ENCODE measurements at regions not wholly inside any gene's neighbourhood (a gene's known extent, or its start where the extent isn't known, plus 50 kb on each side); places are given as distances from the start of the nearest gene placed in this dataset.
A peak's percentile ranks its signal among the peaks of the same experiment; 100 is the strongest.
"Not testable (repeated sequence)": the region's sequence is repeated elsewhere in the genome, so short reads cannot be mapped to it uniquely, and the experiment has no call there.

DNA sequence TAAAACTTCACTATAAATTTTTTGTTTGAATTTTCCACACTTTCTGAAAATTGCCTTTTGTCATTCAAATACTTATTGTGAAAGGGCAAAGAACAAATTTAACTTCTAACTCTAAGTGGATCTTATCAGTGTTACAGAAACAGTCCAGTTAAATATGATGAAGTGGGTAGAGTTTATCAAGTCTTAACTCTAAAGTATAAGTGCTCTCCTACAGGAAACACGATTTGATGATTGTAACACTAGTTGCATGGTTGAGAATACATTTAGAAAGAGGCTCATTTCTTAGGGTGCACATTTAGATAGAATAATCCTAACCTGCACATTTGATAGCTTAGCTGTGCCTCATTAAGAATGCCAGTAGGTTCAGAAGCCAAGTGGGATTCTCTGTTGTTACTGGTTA, 838.3 kb upstream of the ATXN7L3B start:
- DNase-seq (ENCODE audit: low read depth), result no peak

DNA sequence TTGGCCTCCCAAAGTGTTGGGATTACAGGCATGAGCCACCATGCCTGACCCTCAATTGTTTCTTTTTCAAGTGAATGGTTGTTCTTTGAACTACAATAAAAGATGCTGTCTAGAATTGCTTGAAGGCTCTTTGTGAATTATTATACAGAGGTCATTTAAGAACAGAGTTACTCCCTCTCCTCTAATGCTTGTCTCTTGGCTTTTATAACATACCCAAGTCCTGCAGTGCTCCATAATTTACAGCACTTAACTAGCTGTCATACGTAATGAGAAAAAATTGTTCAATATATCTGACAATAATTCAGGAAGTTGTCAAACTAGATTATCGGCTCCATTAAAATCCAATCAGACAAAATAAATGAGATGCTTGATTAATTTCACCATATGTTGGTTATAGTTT, 823.0 kb upstream of the ATXN7L3B start:
- no peak for DNase-seq (ENCODE audit: low read depth)

DNA sequence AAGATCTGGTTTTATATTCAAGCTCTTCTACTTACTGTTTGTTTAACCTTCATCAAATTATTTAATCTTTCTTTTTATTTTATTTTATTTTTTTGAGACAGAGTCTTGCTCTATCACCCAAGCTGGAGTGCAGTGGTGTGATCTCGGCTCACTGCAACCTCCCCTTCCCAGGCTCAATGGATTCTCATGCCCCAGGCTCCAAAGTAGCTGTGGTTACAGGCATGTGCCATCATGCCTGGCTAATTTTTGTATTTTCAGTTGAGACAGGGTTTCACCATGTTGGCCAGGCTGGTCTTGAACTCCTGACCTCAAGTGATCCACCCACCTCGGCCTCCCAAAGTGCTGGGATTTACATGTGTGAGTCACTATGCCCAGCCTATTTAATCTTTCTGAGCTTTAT, 821.5 kb upstream of the ATXN7L3B start:
- not testable (repeated sequence) for DNase-seq (ENCODE audit: low read depth)

DNA sequence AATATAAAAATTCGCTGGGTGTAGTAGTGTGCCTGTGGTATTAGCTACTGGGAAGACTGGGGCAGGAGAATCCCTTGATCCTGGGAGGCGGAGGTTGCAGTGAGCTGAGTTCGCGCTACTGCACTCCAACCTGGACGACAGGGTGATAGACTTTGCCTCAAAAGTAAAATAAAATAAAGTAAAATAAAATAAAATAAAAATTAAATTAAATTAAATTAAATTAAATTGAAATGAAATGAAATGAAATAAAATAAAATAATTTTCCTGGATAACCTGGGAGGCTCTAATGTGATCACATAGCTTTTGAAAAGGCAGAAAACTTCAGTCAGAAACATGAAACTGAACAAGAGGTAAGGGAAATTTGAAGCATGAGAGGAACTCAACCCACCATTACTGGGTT, 818.4 kb upstream of the ATXN7L3B start:
- DNase-seq (ENCODE audit: low read depth), result no peak

DNA sequence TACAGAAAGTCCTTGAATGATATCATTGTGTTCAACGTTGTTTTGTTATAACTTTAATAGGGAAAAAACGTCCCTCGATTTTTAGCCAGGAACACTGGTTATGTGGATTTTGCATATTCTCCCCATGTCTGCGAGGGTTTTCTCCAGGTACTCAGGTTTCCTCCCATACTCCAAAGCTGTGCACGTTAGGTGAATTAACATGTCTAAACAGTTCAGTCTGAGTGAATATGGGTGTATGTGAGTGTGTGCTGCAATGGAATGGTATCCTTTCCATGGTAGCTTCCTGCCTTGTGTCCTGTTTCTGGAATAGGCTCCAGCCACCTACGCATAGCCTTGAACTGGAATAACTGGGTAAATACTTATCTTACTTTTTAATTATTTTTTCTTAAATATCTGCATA, 810.8 kb upstream of the ATXN7L3B start:
- DNase-seq (ENCODE audit: low read depth), result no peak

DNA sequence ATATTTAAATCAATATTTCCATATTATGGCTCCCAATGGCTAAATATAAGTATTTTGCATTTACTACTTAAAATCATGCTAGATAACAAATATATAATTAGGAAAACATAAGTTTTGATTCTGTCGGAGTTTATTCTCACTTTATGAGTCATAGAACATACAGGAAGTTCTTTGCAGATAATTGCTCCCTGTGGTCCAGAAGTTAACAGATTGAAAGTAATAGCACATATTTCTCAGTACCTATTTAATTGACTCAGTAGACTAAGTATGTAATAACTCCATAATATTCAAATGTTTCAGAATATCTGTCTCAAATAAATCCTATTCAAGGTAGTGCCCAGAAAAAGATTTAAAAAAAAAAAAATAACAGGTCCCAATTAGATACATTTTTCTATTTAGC, 806.0 kb upstream of the ATXN7L3B start:
- no peak for DNase-seq (ENCODE audit: low read depth)

DNA sequence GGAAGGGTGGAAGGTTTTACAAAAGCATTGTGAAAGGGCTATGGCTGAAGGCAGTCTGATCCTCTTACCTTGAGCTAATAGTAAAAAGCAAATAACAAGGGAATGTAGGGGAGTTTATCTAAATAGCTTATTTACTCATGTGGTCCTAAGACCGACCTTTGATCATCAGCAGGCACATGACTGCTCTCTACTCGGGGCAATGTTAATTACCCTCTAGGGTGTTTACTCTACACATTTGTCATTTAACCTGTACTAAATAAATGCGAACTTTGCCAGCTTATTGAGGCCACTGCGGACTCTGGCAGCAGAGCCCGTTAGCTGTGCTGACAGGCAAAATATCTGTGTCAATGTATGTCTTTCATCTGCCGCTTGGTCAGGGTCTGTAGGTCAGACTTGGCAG, 768.3 kb upstream of the ATXN7L3B start:
- DNase-seq (ENCODE audit: low read depth), result no peak

DNA sequence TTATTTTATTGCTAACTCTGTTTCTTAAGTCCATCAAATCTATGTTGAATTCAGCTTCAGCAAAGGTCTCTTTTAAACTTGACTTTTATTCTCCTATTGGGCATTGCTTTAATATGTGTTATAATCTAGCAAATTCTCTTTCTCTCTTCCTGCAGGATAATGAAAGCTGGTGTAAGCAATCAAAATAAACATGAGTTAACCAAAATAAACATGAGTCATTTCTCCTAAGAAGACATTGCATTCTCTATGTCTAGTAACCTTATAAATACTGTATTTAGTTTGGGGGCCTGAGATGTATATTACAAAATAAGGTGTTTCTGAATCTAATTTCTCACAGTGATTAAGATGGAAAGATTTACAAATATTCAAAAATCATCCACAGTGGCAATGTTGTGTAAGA, 739.1 kb upstream of the ATXN7L3B start:
- DNase-seq (ENCODE audit: low read depth), result peak; percentile 9

- DNase-seq (ENCODE audit: low read depth), result no peak
Measured at GRCh38 chr12:73815072-73815645, 722.5 kb upstream of the ATXN7L3B start.

- DNase-seq (ENCODE audit: low read depth), result no peak
Measured at GRCh38 chr12:73817161-73817560, 720.5 kb upstream of the ATXN7L3B start.

GRCh38 chr12:73833746-73834145, 703.9 kb upstream of the ATXN7L3B start:
- no peak for DNase-seq (ENCODE audit: low read depth)

DNA sequence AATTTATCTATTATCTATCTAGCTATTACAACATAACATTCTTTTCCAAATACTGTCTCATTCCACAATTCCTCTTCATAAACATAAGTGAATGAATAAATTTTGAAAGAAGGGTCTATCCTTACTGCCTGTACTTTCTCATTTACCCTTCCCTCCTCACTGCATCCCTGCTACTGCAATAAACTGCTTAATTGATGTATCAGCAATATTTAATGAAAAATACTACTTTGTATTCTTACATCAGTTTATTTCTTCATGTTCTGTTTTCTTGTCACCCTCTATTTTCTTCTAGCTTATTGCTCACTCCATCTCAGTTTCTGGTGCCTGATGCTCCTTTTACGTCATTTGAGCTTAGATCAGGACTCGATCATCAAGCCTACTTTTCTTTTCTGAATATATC, 695.7 kb upstream of the ATXN7L3B start:
- no peak for DNase-seq (ENCODE audit: low read depth)

DNA sequence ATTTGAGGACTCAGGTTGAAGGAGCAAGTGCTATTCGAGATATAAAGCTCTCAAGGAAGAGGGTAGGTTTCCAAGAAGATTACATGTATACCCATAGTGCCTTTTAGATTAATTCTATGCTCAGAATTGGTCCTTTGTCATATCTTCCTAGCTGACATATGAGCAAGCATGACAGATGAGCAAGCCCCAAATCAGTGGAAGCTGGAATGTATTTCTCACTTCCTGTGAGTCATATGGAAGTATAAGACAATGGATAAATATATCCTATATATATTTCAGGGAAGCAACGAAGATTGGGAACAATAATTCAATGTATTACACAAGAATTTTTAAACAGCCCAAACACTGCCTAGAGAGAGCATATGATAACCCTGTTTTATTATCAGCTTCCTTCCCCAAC, 674.1 kb upstream of the ATXN7L3B start:
- DNase-seq (ENCODE audit: low read depth), result no peak

GRCh38 chr12:73867147-73867546, 670.5 kb upstream of the ATXN7L3B start:
- no peak for DNase-seq (ENCODE audit: low read depth)

DNA sequence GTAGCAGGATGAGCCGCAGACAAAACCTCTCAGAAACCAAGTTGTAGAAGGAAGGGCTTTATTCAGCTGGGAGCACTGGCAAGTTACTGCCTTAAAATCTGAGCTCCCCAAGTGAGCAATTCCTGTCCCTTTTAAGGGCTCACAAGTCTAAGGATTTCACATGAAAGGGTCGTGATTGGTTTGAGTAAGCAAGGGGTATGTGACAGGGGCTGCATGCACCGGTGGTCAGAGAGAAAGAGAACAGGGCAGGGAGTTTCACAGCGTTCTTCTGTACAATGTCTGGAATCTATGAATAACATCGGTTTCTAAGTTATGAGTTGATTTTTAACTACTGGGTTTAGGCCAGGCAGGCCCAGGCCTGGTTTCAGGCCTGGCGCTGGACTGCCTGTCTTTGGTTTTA, 660.3 kb upstream of the ATXN7L3B start:
- DNase-seq (ENCODE audit: low read depth), result not testable (repeated sequence)

- peak; percentile 13 for DNase-seq (ENCODE audit: low read depth)
Measured at GRCh38 chr12:73892201-73892600, 645.4 kb upstream of the ATXN7L3B start.

DNA sequence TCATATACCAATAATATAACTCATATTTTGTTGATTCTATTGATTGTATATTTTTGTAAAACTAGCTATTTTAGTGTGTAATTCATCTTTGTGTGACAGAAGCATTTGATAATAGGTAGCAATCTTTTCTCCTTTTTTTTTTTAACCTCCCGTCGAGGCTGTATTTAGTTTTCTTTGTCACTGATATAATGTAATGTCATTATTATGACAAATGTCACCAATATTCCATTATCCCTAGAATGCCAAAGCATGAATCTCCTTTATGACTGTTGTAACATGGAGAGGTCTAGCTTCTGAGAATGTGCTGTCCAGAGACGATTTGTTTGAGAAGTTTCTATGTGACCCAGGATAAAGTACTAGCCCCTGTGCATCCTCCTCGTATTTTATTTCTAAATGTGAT, 639.0 kb upstream of the ATXN7L3B start:
- DNase-seq (ENCODE audit: low read depth), result no peak

- DNase-seq (ENCODE audit: low read depth), result no peak
Measured at GRCh38 chr12:73902260-73902659, 635.4 kb upstream of the ATXN7L3B start.

- no peak for DNase-seq (ENCODE audit: low read depth)
Measured at GRCh38 chr12:73906757-73907156, 630.9 kb upstream of the ATXN7L3B start.

DNA sequence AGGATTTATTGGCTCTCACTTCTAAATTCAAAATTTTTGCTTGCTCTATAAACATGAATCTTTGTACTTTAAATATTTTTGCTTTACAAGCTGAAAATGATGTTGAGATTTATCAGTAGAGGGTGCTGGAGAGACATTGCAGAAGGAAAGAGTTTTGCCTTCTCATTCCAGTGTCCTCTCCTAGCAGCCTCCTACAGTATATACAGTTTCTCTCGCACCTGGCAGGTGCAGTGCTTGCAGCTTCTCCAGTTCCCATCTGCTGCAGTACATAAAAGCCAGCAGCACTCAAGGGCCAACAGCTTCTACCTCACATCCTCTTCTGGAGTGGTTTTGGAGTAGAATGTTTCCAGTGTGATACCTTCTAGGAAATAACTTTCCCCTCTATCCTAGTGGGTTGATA, 601.8 kb upstream of the ATXN7L3B start:
- no peak for DNase-seq (ENCODE audit: low read depth)

- DNase-seq (ENCODE audit: low read depth), result no peak
Measured at GRCh38 chr12:73947326-73948026, 590.2 kb upstream of the ATXN7L3B start.

DNA sequence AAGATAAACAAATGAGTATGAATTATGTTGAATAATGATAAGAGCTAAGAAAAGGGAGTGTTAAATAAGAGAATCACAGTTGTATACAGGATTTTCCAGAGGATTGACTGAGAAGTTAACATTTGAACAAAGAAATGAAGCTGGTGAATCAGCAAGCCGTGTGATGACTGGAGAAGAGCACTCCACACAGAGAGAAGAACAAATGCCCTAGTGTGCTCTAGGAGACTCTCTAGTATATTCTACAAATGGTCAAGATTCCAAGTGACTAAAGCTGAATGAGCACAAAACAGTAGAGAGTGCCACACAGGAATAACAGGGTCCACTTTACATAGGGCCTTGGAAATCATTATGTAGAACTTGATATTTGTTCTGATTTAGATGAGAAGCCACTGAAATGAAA, 587.1 kb upstream of the ATXN7L3B start:
- DNase-seq (ENCODE audit: low read depth), result no peak

- DNase-seq (ENCODE audit: low read depth), result no peak
Measured at GRCh38 chr12:73951956-73952703, 585.5 kb upstream of the ATXN7L3B start.

- DNase-seq (ENCODE audit: low read depth), result no peak
Measured at GRCh38 chr12:73964641-73965040, 573.0 kb upstream of the ATXN7L3B start.

All from non-pigmented ciliary epithelial cell (primary cell).